Naive thymus-derived CD4-positive, alpha-beta T cell (primary cell): ENCODE measurements at regions not wholly inside any gene's neighbourhood (a gene's known extent, or its start where the extent isn't known, plus 50 kb on each side); places are given as distances from the start of the nearest gene placed in this dataset.
A peak's percentile ranks its signal among the peaks of the same experiment; 100 is the strongest.

Experiments used
- ATAC-seq: fragments of 150-1000 bp; cut with Tn5 transposase; 2 replicates; pipeline ENCODE4 v1.10.0; 2021; ENCODE audit warnings: mild to moderate bottlenecking, moderate library complexity
- CTCF ChIA-PET: fragments of 350-600 bp; sonication (Branson Sonifier 250); formaldehyde crosslinking; loops from one replicate; lab custom pipeline; 2021; ENCODE audit warnings: antibody characterized with exemption; lab: Charles Lee
- POLR2A ChIA-PET: fragments of 350-600 bp; sonication (Branson Sonifier 250); formaldehyde crosslinking; loops from one replicate; lab custom pipeline; 2021; ENCODE audit warnings: antibody characterized with exemption, inconsistent platforms; lab: Charles Lee
- DNase-seq, 9 donors: peaks; one replicate each; pipeline versions ENCODE4 v3.0.0 to v3.0.0-alpha.2; 2020 to 2022; ENCODE audit warnings: mixed read lengths in 1 of 9
- H3K27ac ChIP-seq: one replicate; pipeline ENCODE4 v1.7.0; 2013; ENCODE audit warnings: mild to moderate bottlenecking, low read depth, low read length, moderate library complexity
- H3K27me3 ChIP-seq, 2 donors: one replicate each; pipeline ENCODE4 v1.7.0; 2013; ENCODE audit warnings: low read length in 2 of 2, mild to moderate bottlenecking in 2 of 2, moderate library complexity in 2 of 2; ENCODE audit not compliant: control insufficient read depth in 2 of 2, insufficient read depth in 2 of 2
- H3K36me3 ChIP-seq, 3 experiments: 1 replicate in 2 of 3; 2 replicates in 1 of 3; pipeline ENCODE4 v1.7.0; 2013; ENCODE audit warnings: low read length in 3 of 3, mild to moderate bottlenecking in 3 of 3, moderate library complexity in 1 of 3; ENCODE audit not compliant: insufficient read depth in 3 of 3, control insufficient read depth in 2 of 3
- H3K4me1 ChIP-seq, 2 donors: one replicate each; pipeline ENCODE4 v1.7.0; 2013; ENCODE audit warnings: low read length in 2 of 2, mild to moderate bottlenecking in 2 of 2, moderate library complexity in 1 of 2; ENCODE audit not compliant: control insufficient read depth in 2 of 2, insufficient read depth in 2 of 2
- H3K4me3 ChIP-seq: 2 replicates; pipeline ENCODE4 v1.7.0; 2013; ENCODE audit warnings: mild to moderate bottlenecking, low read length
- H3K9me3 ChIP-seq, 3 experiments: 1 replicate in 2 of 3; 2 replicates in 1 of 3; pipeline ENCODE4 v1.7.0; 2013; ENCODE audit warnings: low read length in 3 of 3; ENCODE audit not compliant: control insufficient read depth in 2 of 3
- H3K27ac Mint-ChIP-seq, 9 donors: one replicate each; pipeline ENCODE4 v1.8.0; 2020 to 2022; ENCODE audit warnings: mixed read lengths in 9 of 9, mild to moderate bottlenecking in 8 of 9, moderate library complexity in 5 of 9, inconsistent platforms in 2 of 9
- H3K27me3 Mint-ChIP-seq, 5 donors: one replicate each; pipeline ENCODE4 v1.8.0; 2021 to 2022; ENCODE audit warnings: mixed read lengths in 5 of 5, mild to moderate bottlenecking in 1 of 5
- H3K36me3 Mint-ChIP-seq, 5 donors: one replicate each; pipeline ENCODE4 v1.8.0; 2020 to 2022; ENCODE audit warnings: mixed read lengths in 5 of 5, mild to moderate bottlenecking in 3 of 5, inconsistent platforms in 1 of 5
- H3K4me1 Mint-ChIP-seq, 7 donors: one replicate each; pipeline ENCODE4 v1.8.0; 2020 to 2022; ENCODE audit warnings: mixed read lengths in 7 of 7, mild to moderate bottlenecking in 3 of 7, inconsistent platforms in 1 of 7
- H3K4me3 Mint-ChIP-seq, 10 donors: one replicate each; pipeline ENCODE4 v1.8.0; 2020 to 2022; ENCODE audit warnings: mild to moderate bottlenecking in 10 of 10, mixed read lengths in 10 of 10, moderate library complexity in 6 of 10, inconsistent platforms in 2 of 10
- H3K9me3 Mint-ChIP-seq, 11 donors: one replicate each; pipeline ENCODE4 v1.8.0; 2020 to 2022; ENCODE audit warnings: mixed read lengths in 11 of 11, mild to moderate bottlenecking in 4 of 11, inconsistent platforms in 1 of 11, moderate library complexity in 1 of 11
- intact Hi-C, 2 donors: fragments of 100-400 bp; cut with micrococcal nuclease; formaldehyde crosslinking; loops; one replicate each; pipeline ENCODE4 v1.15.1; 2023

DNA sequence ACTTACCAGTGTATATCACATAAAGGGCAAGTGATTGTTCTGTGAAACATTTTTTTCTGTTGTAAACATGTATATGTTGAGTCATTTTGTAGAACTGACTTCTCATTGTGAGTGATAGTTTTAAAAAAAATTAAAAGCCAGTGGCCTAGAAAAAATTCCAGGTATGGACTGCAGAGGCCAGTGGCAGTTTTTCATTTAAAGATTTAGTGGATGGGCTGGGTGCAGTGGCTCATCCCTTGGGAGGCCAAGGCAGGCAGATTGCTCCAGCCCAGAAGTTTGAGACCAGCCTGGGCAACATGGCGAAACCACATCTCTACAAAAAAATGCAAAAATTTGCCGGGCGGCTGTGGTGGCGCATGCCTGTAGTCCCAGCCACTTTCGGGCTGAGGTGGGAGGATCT is 84.7 kb upstream of the MDM1 start:
- no peaks in the 10 kb centered on the region for H3K27me3 ChIP-seq
- Mint-ChIP-seq H3K9me3 (no peaks in the 10 kb centered on the region), H3K27me3 (no peaks in the 10 kb centered on the region), H3K4me1 (peaks cover 6 to 30% (median 13%) of the 10 kb centered on the region in 7 donors), H3K27ac (no peak overlapping the region), H3K4me3 (no peak overlapping the region), H3K36me3 (peaks cover 0 to 2% (median 0%) of the 10 kb centered on the region in 5 donors)
- DNase-seq = no peak
- ATAC-seq = no peak
- H3K27ac ChIP-seq = no peak overlapping the region
- H3K9me3 ChIP-seq = no peaks in the 10 kb centered on the region
- ChIA-PET CTCF (no interaction called here), POLR2A (no interaction called here)
- intact Hi-C loops = no loop called here
- H3K4me1 ChIP-seq = peaks cover 0 to 8% of the 10 kb centered on the region in 2 donors
- no peaks in the 10 kb centered on the region for H3K36me3 ChIP-seq
- H3K4me3 ChIP-seq = no peak overlapping the region

DNA sequence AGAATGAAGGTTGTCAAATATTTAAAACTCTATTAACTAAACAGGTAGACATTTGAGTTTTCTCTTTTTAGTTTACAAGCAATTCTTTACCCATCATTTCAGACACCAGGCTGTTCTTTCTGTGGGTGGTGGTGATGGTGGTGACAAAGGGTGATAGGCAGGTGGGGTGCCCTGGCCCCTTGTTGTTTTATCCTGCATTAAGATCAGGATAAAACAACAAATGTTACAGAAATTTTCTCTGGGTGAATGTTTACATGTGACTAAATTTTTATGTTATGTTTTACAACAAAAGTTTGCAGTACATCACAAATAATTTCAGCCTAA is 85.9 kb upstream of the MDM1 start:
- no peak overlapping the region for H3K4me3 ChIP-seq
- peaks cover 13 to 39% (median 16%) of the 10 kb centered on the region in 7 donors for H3K4me1 Mint-ChIP-seq
- ChIA-PET POLR2A (no interaction called here), CTCF (no interaction called here)
- intact Hi-C loops = no loop called here
- H3K4me3 Mint-ChIP-seq = peak overlapping the region in 1 of 10 donors; percentile 8
- H3K9me3 Mint-ChIP-seq = no peaks in the 10 kb centered on the region
- no peaks in the 10 kb centered on the region for H3K9me3 ChIP-seq
- no peaks in the 10 kb centered on the region for H3K36me3 ChIP-seq
- H3K27me3 Mint-ChIP-seq = no peaks in the 10 kb centered on the region
- no peak overlapping the region for H3K27ac ChIP-seq
- H3K27ac Mint-ChIP-seq = peak overlapping the region in 2 of 9 donors; percentile 24 to 25
- H3K4me1 ChIP-seq = peaks cover 0 to 16% of the 10 kb centered on the region in 2 donors
- DNase-seq = no peak
- H3K36me3 Mint-ChIP-seq = peaks cover 0 to 3% (median 0%) of the 10 kb centered on the region in 5 donors
- ATAC-seq = no peak
- H3K27me3 ChIP-seq = no peaks in the 10 kb centered on the region

DNA sequence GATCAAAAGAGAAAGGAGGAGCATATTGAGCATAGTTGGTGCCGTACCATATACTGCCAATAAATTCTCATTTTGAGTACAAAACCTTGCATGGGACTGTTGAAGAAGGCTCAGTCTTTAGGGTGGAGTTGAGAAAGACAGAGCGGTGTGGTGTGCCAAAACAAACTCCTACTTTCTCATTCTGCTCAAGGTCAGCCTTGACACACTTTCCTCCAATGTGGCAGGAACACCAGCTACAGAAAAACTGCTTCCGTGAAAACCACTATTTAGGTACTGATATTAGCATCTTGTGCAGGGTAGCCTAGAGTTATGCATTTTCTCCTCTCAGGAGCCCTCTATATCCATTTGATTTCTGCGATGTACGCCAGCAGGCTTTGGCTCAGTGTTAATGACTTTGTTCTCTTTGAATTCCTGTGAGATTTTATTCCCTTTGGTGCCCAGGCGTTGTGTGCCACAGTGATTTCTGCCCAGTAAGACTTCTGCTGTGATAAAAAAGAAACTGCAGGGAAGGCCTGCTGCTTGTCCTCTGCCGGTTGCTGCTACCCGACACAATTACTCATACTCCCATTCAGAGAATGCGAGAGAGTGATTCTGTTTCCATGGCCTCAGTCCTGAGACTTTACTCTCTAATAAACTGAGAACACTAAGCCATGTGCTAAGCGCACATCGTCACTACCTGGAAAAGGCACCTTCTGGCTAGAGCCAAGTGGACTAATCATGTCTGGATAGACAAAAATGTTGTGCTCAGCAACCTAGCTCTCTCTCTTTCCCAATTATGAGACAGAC is 88.3 kb upstream of the MDM1 start:
- Histone ChIP-seq H3K4me3 (no peak overlapping the region), H3K4me1 (peaks cover 0 to 16% of the 10 kb centered on the region in 2 donors), H3K9me3 (no peaks in the 10 kb centered on the region), H3K36me3 (no peaks in the 10 kb centered on the region), H3K27ac (no peak overlapping the region), H3K27me3 (no peaks in the 10 kb centered on the region)
- peaks cover 14 to 46% (median 17%) of the 10 kb centered on the region in 7 donors for H3K4me1 Mint-ChIP-seq
- ATAC-seq (no peak), DNase-seq (no peak)
- H3K36me3 Mint-ChIP-seq = peaks cover 0 to 7% (median 0%) of the 10 kb centered on the region in 5 donors
- intact Hi-C loops = no loop called here
- H3K27ac Mint-ChIP-seq = peak overlapping the region in 2 of 9 donors; percentile 1 to 9
- H3K4me3 Mint-ChIP-seq = no peak overlapping the region
- peaks cover 0 to 2% (median 0%) of the 10 kb centered on the region in 11 donors for H3K9me3 Mint-ChIP-seq
- ChIA-PET POLR2A (no interaction called here), CTCF (no interaction called here)
- H3K27me3 Mint-ChIP-seq = no peaks in the 10 kb centered on the region

GRCh38 chr12:68422159-68422558 is 90.0 kb upstream of the MDM1 start:
- Mint-ChIP-seq H3K27ac (no peak overlapping the region), H3K4me1 (peaks cover 9 to 45% (median 17%) of the 10 kb centered on the region in 7 donors), H3K36me3 (peaks cover 0 to 9% (median 0%) of the 10 kb centered on the region in 5 donors), H3K9me3 (peaks cover 0 to 5% (median 0%) of the 10 kb centered on the region in 11 donors), H3K4me3 (peak overlapping the region in 1 of 10 donors; percentile 17), H3K27me3 (no peaks in the 10 kb centered on the region)
- H3K4me1 ChIP-seq = peaks cover 0 to 16% of the 10 kb centered on the region in 2 donors
- H3K27ac ChIP-seq = no peak overlapping the region
- H3K9me3 ChIP-seq = no peaks in the 10 kb centered on the region
- ATAC-seq = no peak
- ChIA-PET POLR2A (no interaction called here), CTCF (no interaction called here)
- intact Hi-C loops = no loop called here
- no peak overlapping the region for H3K4me3 ChIP-seq
- no peaks in the 10 kb centered on the region for H3K27me3 ChIP-seq
- H3K36me3 ChIP-seq = no peaks in the 10 kb centered on the region
- DNase-seq = no peak

DNA sequence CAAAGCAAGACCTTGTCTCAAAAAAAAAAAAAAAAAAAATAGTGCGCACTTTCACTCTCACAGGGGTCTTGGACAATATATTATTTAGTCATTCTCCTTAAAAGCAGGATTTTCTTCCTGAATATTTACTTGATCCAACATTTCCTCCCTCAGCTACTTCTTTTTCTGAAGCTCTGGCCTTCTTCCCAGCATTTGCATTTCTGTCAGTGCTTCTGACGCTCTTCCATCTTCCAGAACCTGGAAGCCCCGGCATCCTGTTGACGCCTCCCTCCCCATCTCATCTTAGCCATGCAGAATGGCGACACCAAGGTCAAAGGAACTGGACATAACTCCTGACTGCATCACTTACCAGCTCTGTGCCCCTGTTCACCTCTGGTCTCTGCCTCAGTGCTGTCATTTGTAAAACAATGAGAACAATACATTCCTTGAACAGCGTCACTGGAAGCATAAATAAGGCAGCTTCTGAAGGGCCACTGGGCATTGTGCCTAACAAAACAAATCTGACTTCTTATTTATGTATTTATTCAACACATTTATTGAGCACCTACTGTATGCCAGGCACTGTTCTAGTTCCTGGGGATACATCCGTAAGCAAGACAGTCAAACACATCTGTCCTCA is 90.9 kb upstream of the MDM1 start:
- Mint-ChIP-seq H3K4me3 (no peak overlapping the region), H3K9me3 (peaks cover 0 to 5% (median 0%) of the 10 kb centered on the region in 11 donors), H3K4me1 (peaks cover 4 to 38% (median 12%) of the 10 kb centered on the region in 7 donors), H3K27me3 (no peaks in the 10 kb centered on the region), H3K36me3 (peaks cover 0 to 9% (median 0%) of the 10 kb centered on the region in 5 donors), H3K27ac (peak overlapping the region in 1 of 9 donors; percentile 10)
- H3K4me1 ChIP-seq = peaks cover 0 to 16% of the 10 kb centered on the region in 2 donors
- ChIA-PET CTCF (interaction anchor here (0.9 kb wide), 1 partner anchor 10 kb away, joined by 3 read pairs; no protein-coding TSS in a partner anchor), POLR2A (no interaction called here)
- intact Hi-C loops = no loop called here
- no peak overlapping the region for H3K4me3 ChIP-seq
- H3K27me3 ChIP-seq = no peaks in the 10 kb centered on the region
- no peaks in the 10 kb centered on the region for H3K9me3 ChIP-seq
- H3K27ac ChIP-seq = no peak overlapping the region
- no peak for ATAC-seq
- H3K36me3 ChIP-seq = no peaks in the 10 kb centered on the region
- no peak for DNase-seq

DNA sequence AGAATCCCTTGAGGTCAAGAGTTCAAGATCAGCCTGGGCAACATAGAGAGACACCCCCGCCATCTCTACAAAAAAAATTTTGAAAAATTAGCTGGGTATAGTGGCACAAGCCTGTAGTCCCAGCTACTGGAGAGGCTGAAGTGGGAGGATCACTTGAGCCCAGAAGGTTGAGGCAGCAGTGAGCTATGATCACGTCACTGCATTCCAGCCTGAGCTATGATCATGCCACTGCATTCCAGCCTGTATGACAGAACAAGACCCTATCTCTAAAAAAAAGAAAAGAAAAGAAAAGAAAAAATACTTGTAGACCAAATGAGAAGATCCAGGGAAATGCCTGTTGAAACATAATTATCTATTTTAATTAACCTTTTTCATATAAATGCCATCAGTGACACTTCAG is 93.8 kb upstream of the MDM1 start:
- Histone ChIP-seq H3K27me3 (no peaks in the 10 kb centered on the region), H3K36me3 (no peaks in the 10 kb centered on the region), H3K4me3 (no peak overlapping the region), H3K4me1 (peaks cover 0 to 10% of the 10 kb centered on the region in 2 donors), H3K9me3 (no peaks in the 10 kb centered on the region), H3K27ac (no peak overlapping the region)
- no peak for DNase-seq
- ATAC-seq = no peak
- Mint-ChIP-seq H3K4me1 (peaks cover 4 to 22% (median 6%) of the 10 kb centered on the region in 7 donors), H3K9me3 (peaks cover 0 to 5% (median 0%) of the 10 kb centered on the region in 11 donors), H3K27me3 (no peaks in the 10 kb centered on the region), H3K36me3 (peaks cover 0 to 9% (median 0%) of the 10 kb centered on the region in 5 donors), H3K4me3 (no peak overlapping the region), H3K27ac (no peak overlapping the region)
- intact Hi-C loops = no loop called here
- ChIA-PET CTCF (no interaction called here), POLR2A (no interaction called here)
